ENCODE measurements at regions not wholly inside any gene's neighbourhood (a gene's known extent, or its start where the extent isn't known, plus 50 kb on each side); places are given as distances from the start of the nearest gene placed in this dataset.

DNA sequence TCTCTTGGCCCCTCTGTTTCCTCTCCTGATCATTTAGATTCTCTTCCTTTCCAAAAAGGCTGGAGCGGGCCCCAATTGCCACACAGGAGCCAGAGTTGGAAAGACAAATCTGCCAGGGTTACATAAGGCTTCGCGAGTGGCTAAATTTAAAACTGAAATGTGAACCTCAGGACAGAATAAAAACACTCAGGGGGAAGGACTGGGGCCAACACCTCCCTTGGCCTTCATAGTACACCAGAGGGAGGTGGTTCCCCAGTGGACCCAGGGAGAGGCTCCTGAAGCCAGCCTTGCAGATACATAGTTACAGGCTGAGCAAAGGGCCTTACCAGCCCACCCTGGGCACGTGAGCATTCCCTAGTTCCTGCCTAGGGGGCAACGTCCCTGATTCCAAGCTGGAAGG, 150.1 kb downstream of the MN1 start:
- H3K79me2 ChIP-seq (ENCODE audit: low read length) = no peaks in the 10 kb centered on the region
- H3K9ac ChIP-seq (ENCODE audit: low read length) = no peak overlapping the region
- no peak overlapping the region for H3K4me3 ChIP-seq (ENCODE audit: low read length)
- H3K4me2 ChIP-seq (ENCODE audit: low read depth, low read length) = no peak overlapping the region
- no peaks in the 10 kb centered on the region for H3K4me1 ChIP-seq (ENCODE audit: low read length)
- H2AFZ ChIP-seq (ENCODE audit: low read length) = no peak overlapping the region
- no peaks in the 10 kb centered on the region for H3F3A ChIP-seq (ENCODE audit: insufficient read depth, low read length)
- no peak for DNase-seq
- no peaks in the 10 kb centered on the region for H3K9me3 ChIP-seq (replicated peaks; ENCODE audit: insufficient read depth, low read length)
- no peak overlapping the region for H3K27ac ChIP-seq (ENCODE audit: low read length)
- no peaks in the 10 kb centered on the region for H3K9me2 ChIP-seq (replicated peaks; ENCODE audit: insufficient read depth, low read length)
- H4K20me1 ChIP-seq (ENCODE audit: insufficient read depth, low read length) = no peaks in the 10 kb centered on the region
- no peak for TF ChIP-seq CTCF (IDR thresholded peaks at IDR 0.05; ENCODE audit: low read length)
- TF ChIP-seq EZH2phosphoT487 (IDR thresholded peaks at IDR 0.05; ENCODE audit: low read length) = no peak
- TF ChIP-seq EZH2 (optimal IDR thresholded peaks at IDR 0.05; ENCODE audit: low read depth, low read length) = no peak
- H3K36me3 ChIP-seq (replicated peaks; ENCODE audit: insufficient read depth, low read length) = no peaks in the 10 kb centered on the region
- H3K27me3 ChIP-seq (replicated peaks; ENCODE audit: insufficient read depth, low read length) = peaks cover 26% of the 10 kb centered on the region

DNA sequence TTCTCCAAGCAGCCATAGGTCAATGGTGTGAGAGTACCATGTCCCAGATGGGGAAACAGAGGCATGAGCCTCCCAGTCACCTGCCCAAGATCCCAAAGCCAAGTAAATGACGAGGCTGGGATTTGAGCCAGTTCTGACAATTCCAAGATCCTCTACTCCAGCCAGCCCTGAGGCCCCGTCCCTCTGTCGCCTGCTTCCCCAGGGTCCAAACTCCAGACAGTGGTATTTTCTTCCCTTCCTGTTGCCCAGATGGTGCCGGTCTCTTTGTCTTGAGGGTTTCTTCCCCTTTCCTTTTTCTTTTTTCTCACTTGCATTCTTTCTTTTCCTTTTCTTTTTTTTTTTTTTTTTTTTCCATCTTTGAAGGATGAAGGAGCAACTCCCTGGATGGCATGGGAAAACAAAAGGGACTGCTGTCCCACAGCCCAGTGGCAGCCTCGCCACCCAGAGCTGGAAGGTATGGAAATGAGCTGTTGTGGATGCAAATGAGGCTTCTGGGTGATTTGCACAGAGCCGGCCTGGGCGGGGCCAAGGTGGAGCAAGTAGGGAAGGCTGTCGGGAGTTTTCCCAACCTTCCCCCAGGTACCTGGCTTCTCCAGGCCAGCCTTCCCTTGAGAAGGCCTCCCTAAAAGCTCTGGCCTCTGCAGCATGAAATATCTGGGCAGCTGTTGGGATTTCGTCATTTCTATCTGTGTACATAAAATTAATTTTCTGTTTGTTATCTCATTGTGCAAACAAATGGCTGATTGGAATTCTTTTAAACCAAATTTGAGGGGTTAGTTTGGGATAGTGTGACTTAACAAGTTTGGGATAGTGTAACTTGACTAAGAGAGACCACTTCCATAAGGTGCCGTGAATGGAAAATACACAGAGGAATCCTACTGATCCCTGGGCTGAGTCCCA, 146.8 kb downstream of the MN1 start:
- no peaks in the 10 kb centered on the region for H3K9me2 ChIP-seq (replicated peaks; ENCODE audit: insufficient read depth, low read length)
- peaks cover 24% of the 10 kb centered on the region; the same call in 1 of the 2 replicates for H3K27me3 ChIP-seq (replicated peaks; ENCODE audit: insufficient read depth, low read length)
- no peak overlapping the region for H3K27ac ChIP-seq (ENCODE audit: low read length)
- no peaks in the 10 kb centered on the region for H4K20me1 ChIP-seq (ENCODE audit: insufficient read depth, low read length)
- H3K4me2 ChIP-seq (ENCODE audit: low read depth, low read length) = no peak overlapping the region
- H3K79me2 ChIP-seq (ENCODE audit: low read length) = no peaks in the 10 kb centered on the region
- H3K36me3 ChIP-seq (replicated peaks; ENCODE audit: insufficient read depth, low read length) = no peaks in the 10 kb centered on the region
- no peak for DNase-seq
- no peaks in the 10 kb centered on the region for H3K9me3 ChIP-seq (replicated peaks; ENCODE audit: insufficient read depth, low read length)
- no peak overlapping the region for H3K4me3 ChIP-seq (ENCODE audit: low read length)
- H2AFZ ChIP-seq (ENCODE audit: low read length) = no peak overlapping the region
- TF ChIP-seq CTCF (IDR thresholded peaks at IDR 0.05; ENCODE audit: low read length) (no peak), EZH2phosphoT487 (IDR thresholded peaks at IDR 0.05; ENCODE audit: low read length) (no peak), EZH2 (optimal IDR thresholded peaks at IDR 0.05; ENCODE audit: low read depth, low read length) (no peak)
- no peaks in the 10 kb centered on the region for H3K4me1 ChIP-seq (ENCODE audit: low read length)
- no peak overlapping the region for H3K9ac ChIP-seq (ENCODE audit: low read length)
- H3F3A ChIP-seq (ENCODE audit: insufficient read depth, low read length) = no peaks in the 10 kb centered on the region

- no peak for DNase-seq
- Histone ChIP-seq H3K9ac (ENCODE audit: low read length) (no peak overlapping the region), H3K4me2 (ENCODE audit: low read depth, low read length) (no peak overlapping the region), H3K27ac (ENCODE audit: low read length) (no peak overlapping the region), H3K36me3 (replicated peaks; ENCODE audit: insufficient read depth, low read length) (no peaks in the 10 kb centered on the region), H3K79me2 (ENCODE audit: low read length) (no peaks in the 10 kb centered on the region), H3K27me3 (replicated peaks; ENCODE audit: insufficient read depth, low read length) (peaks cover 24% of the 10 kb centered on the region; the same call in 1 of the 2 replicates), H3K9me2 (replicated peaks; ENCODE audit: insufficient read depth, low read length) (no peaks in the 10 kb centered on the region), H2AFZ (ENCODE audit: low read length) (no peak overlapping the region), H4K20me1 (ENCODE audit: insufficient read depth, low read length) (no peaks in the 10 kb centered on the region), H3K4me1 (ENCODE audit: low read length) (no peaks in the 10 kb centered on the region), H3K4me3 (ENCODE audit: low read length) (no peak overlapping the region), H3K9me3 (replicated peaks; ENCODE audit: insufficient read depth, low read length) (no peaks in the 10 kb centered on the region), H3F3A (ENCODE audit: insufficient read depth, low read length) (no peaks in the 10 kb centered on the region)
- TF ChIP-seq EZH2phosphoT487 (IDR thresholded peaks at IDR 0.05; ENCODE audit: low read length) (no peak), CTCF (IDR thresholded peaks at IDR 0.05; ENCODE audit: low read length) (no peak), EZH2 (optimal IDR thresholded peaks at IDR 0.05; ENCODE audit: low read depth, low read length) (no peak)
These were observed 145.9 kb downstream of the MN1 start for GRCh38 chr22:27655582-27656185.

All from MM.1S (cell line).